ENCODE measurements at regions not wholly inside any gene's neighbourhood (a gene's known extent, or its start where the extent isn't known, plus 50 kb on each side); places are given as distances from the start of the nearest gene placed in this dataset.

- BruUV-seq (replicated peaks), result no TSS peak
- Mint-ChIP-seq H3K9me3 (ENCODE audit: unreplicated experiment) (no peaks in the 10 kb centered on the region), H3K4me3 (ENCODE audit: unreplicated experiment) (no peak overlapping the region), H3K27me3 (ENCODE audit: insufficient read depth, unreplicated experiment) (peaks cover 14% of the 10 kb centered on the region), H3K27ac (ENCODE audit: unreplicated experiment) (no peak overlapping the region), H3K36me3 (ENCODE audit: insufficient read depth, unreplicated experiment) (no peaks in the 10 kb centered on the region), H3K4me1 (ENCODE audit: low read depth, unreplicated experiment) (peaks cover 6% of the 10 kb centered on the region)
- Histone ChIP-seq H3K27me3 (replicated peaks; ENCODE audit: control insufficient read depth, insufficient read depth, low read length) (no peaks in the 10 kb centered on the region; the same call in 1 of the 2 replicates), H3K4me1 (no peaks in the 10 kb centered on the region), H3K9me3 (no peaks in the 10 kb centered on the region), H3K4me3 (ENCODE audit: low read depth, low read length) (no peak overlapping the region), H3K36me3 (ENCODE audit: control insufficient read depth, insufficient read depth, low read length) (no peaks in the 10 kb centered on the region)
- no peak for DNase-seq
- intact Hi-C loops (cut with micrococcal nuclease; ENCODE audit: unreplicated experiment), result no loop called here
- ChIA-PET CTCF (no interaction called here), POLR2A (no interaction called here)
- TF ChIP-seq CTCF (IDR thresholded peaks at IDR 0.05; ENCODE audit: insufficient read depth in 1 of 2, low read depth in 1 of 2, low read length in 1 of 2, severe bottlenecking in 1 of 2, unreplicated experiment in 1 of 2), result no peak
These were observed 77.7 kb upstream of the ADAMTS2 start for GRCh38 chr5:179422908-179423481.

- no peaks in the 10 kb centered on the region for H3K9me3 ChIP-seq
- no peak overlapping the region for H3K4me3 ChIP-seq (ENCODE audit: low read depth, low read length)
- H3K27ac Mint-ChIP-seq (ENCODE audit: unreplicated experiment), result no peak overlapping the region
- H3K36me3 ChIP-seq (ENCODE audit: control insufficient read depth, insufficient read depth, low read length), result no peaks in the 10 kb centered on the region
- no peaks in the 10 kb centered on the region; the same call in 1 of the 2 replicates for H3K27me3 ChIP-seq (replicated peaks; ENCODE audit: control insufficient read depth, insufficient read depth, low read length)
- no peak overlapping the region for H3K4me3 Mint-ChIP-seq (ENCODE audit: unreplicated experiment)
- H3K4me1 ChIP-seq, result no peaks in the 10 kb centered on the region
- H3K4me1 Mint-ChIP-seq (ENCODE audit: low read depth, unreplicated experiment), result peaks cover 6% of the 10 kb centered on the region
- no peaks in the 10 kb centered on the region for H3K36me3 Mint-ChIP-seq (ENCODE audit: insufficient read depth, unreplicated experiment)
- no TSS peak for BruUV-seq (replicated peaks)
- intact Hi-C loops (cut with micrococcal nuclease; ENCODE audit: unreplicated experiment), result no loop called here
- H3K27me3 Mint-ChIP-seq (ENCODE audit: insufficient read depth, unreplicated experiment), result peaks cover 14% of the 10 kb centered on the region
- DNase-seq, result no peak
- no peaks in the 10 kb centered on the region for H3K9me3 Mint-ChIP-seq (ENCODE audit: unreplicated experiment)
- POLR2A ChIA-PET, result no interaction called here
- TF ChIP-seq CTCF (IDR thresholded peaks at IDR 0.05; ENCODE audit: insufficient read depth in 1 of 2, low read depth in 1 of 2, low read length in 1 of 2, severe bottlenecking in 1 of 2, unreplicated experiment in 1 of 2), result no peak
- CTCF ChIA-PET, result interaction anchor here (0.6 kb wide), 1 partner anchor 37 kb away, joined by 3 read pairs; no protein-coding TSS in a partner anchor
These were observed 77.1 kb upstream of the ADAMTS2 start for GRCh38 chr5:179422213-179422855.

- no peak for TF ChIP-seq CTCF (IDR thresholded peaks at IDR 0.05; ENCODE audit: insufficient read depth in 1 of 2, low read depth in 1 of 2, low read length in 1 of 2, severe bottlenecking in 1 of 2, unreplicated experiment in 1 of 2)
- CTCF ChIA-PET, result interaction anchor here (0.6 kb wide), 1 partner anchor 38 kb away, joined by 3 read pairs; no protein-coding TSS in a partner anchor
- Mint-ChIP-seq H3K27me3 (ENCODE audit: insufficient read depth, unreplicated experiment) (peaks cover 18% of the 10 kb centered on the region), H3K27ac (ENCODE audit: unreplicated experiment) (no peak overlapping the region), H3K36me3 (ENCODE audit: insufficient read depth, unreplicated experiment) (no peaks in the 10 kb centered on the region), H3K9me3 (ENCODE audit: unreplicated experiment) (no peaks in the 10 kb centered on the region), H3K4me1 (ENCODE audit: low read depth, unreplicated experiment) (peaks cover 4% of the 10 kb centered on the region), H3K4me3 (ENCODE audit: unreplicated experiment) (no peak overlapping the region)
- BruUV-seq (replicated peaks), result no TSS peak
- Histone ChIP-seq H3K27me3 (replicated peaks; ENCODE audit: control insufficient read depth, insufficient read depth, low read length) (no peaks in the 10 kb centered on the region; the same call in 1 of the 2 replicates), H3K9me3 (no peaks in the 10 kb centered on the region), H3K4me3 (ENCODE audit: low read depth, low read length) (no peak overlapping the region), H3K4me1 (no peaks in the 10 kb centered on the region), H3K36me3 (ENCODE audit: control insufficient read depth, insufficient read depth, low read length) (no peaks in the 10 kb centered on the region)
- POLR2A ChIA-PET, result interaction anchor here (0.5 kb wide), 1 partner anchor 202 kb away, joined by 3 read pairs; no protein-coding TSS in a partner anchor
- no peak for DNase-seq
- intact Hi-C loops (cut with micrococcal nuclease; ENCODE audit: unreplicated experiment), result no loop called here
These were observed 76.1 kb upstream of the ADAMTS2 start for GRCh38 chr5:179421144-179421901.

All from Caco-2 (cell line).